ENCODE measurements at regions not wholly inside any gene's neighbourhood (a gene's known extent, or its start where the extent isn't known, plus 50 kb on each side); places are given as distances from the start of the nearest gene placed in this dataset.

DNA sequence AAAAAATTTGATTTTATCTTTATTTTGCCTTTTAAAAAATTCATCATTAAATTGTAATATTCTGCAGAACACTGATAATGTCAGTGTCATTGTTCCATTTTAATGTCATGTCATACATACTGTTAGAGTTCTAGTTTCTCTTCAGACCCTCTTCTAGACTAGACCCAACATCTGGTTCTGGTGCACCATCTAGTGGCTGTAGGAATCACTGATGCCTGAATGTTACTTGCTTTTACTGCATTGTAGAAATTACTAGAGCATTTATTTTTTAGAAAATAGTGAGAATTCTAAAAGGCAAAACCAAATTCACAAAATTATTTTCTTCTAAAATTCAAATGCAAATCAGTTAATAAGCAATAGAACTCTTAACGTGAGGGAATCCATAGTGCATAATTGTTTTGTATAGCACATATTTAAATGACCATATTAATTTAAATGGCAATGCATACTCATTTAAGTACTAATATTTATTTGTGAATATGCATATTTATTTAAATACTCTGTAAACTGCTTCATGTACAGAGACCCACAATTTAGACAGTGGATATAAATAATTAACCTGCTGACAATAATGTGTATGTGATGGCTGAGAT lies 425.7 kb downstream of the KLF12 start:
- H3K36me3 ChIP-seq (ENCODE audit: control insufficient read depth in 2 of 2, insufficient read depth in 1 of 2, low read length in 2 of 2), result peaks cover 0 to 24% of the 10 kb centered on the region in 2 experiments; a peak in 1 of 3 replicates
- ChIA-PET POLR2A (no interaction called here), CTCF (no interaction called here)
- H3K9me3 ChIP-seq (ENCODE audit: control insufficient read depth, insufficient read depth, low read depth, low read length), result no peaks in the 10 kb centered on the region
- no peak overlapping the region for H3K27ac ChIP-seq (ENCODE audit: extremely low read depth, low read depth, low read length)
- peak; percentile 85 for TF ChIP-seq ZNF664 (tag by site-specific recombination; IDR thresholded peaks at IDR 0.05)
- no peak for TF ChIP-seq ZSCAN18 (tag by site-specific recombination; IDR thresholded peaks at IDR 0.05)
- no peak for TF ChIP-seq PRDM2 (tag by site-specific recombination; IDR thresholded peaks at IDR 0.05; ENCODE audit: borderline replicate concordance)
- TF ChIP-seq ZNF580 (tag by site-specific recombination; IDR thresholded peaks at IDR 0.05), result no peak
- TF ChIP-seq ZNF654 (tag by site-specific recombination; IDR thresholded peaks at IDR 0.05; ENCODE audit: low read depth), result peak; percentile 72
- no peaks in the 10 kb centered on the region for H3K4me1 ChIP-seq (ENCODE audit: control insufficient read depth, insufficient read depth, low read length)
- no peak overlapping the region for H3K4me3 ChIP-seq (ENCODE audit: low read depth, low read length)

DNA sequence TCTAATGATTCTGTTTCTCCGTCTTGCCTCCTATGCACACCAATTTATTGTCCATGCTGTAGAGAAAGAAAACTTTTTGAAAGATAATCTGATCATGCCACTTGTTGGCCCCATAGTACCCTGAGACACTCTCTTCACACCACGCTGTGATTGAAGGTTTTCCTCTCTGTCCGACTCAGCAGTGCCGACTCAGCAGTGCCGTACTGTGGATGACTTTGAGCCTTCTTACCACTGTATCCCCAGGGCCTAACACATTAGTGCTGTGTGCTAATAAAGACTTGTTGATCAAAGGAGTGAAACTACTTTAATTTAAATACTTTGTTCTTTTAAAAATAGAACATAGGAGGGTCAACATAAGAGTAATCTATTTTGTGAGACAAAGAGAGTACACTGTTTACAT lies 429.6 kb downstream of the KLF12 start:
- no peak overlapping the region for H3K27ac ChIP-seq (ENCODE audit: extremely low read depth, low read depth, low read length)
- ChIA-PET POLR2A (no interaction called here), CTCF (interaction anchor here (0.7 kb wide), 1 partner anchor 1003 kb away, joined by 3 read pairs; no protein-coding TSS in a partner anchor)
- no peak for TF ChIP-seq ZNF391 (tag by site-specific recombination; IDR thresholded peaks at IDR 0.05; ENCODE audit: borderline replicate concordance, low read depth)
- TF ChIP-seq, protein P1, sequence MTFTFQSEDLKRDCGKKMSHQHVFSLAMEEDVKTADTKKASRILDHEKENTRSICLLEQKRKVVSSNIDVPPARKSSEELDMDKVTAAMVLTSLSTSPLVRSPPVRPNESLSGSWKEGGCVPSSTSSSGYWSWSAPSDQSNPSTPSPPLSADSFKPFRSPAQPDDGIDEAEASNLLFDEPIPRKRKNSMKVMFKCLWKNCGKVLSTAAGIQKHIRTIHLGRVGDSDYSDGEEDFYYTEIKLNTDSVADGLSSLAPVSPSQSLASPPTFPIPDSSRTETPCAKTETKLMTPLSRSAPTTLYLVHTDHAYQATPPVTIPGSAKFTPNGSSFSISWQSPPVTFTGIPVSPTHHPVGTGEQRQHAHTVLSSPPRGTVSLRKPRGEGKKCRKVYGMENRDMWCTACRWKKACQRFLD (tag by site-specific recombination; IDR thresholded peaks at IDR 0.05), result no peak
- TF ChIP-seq, protein P2, sequence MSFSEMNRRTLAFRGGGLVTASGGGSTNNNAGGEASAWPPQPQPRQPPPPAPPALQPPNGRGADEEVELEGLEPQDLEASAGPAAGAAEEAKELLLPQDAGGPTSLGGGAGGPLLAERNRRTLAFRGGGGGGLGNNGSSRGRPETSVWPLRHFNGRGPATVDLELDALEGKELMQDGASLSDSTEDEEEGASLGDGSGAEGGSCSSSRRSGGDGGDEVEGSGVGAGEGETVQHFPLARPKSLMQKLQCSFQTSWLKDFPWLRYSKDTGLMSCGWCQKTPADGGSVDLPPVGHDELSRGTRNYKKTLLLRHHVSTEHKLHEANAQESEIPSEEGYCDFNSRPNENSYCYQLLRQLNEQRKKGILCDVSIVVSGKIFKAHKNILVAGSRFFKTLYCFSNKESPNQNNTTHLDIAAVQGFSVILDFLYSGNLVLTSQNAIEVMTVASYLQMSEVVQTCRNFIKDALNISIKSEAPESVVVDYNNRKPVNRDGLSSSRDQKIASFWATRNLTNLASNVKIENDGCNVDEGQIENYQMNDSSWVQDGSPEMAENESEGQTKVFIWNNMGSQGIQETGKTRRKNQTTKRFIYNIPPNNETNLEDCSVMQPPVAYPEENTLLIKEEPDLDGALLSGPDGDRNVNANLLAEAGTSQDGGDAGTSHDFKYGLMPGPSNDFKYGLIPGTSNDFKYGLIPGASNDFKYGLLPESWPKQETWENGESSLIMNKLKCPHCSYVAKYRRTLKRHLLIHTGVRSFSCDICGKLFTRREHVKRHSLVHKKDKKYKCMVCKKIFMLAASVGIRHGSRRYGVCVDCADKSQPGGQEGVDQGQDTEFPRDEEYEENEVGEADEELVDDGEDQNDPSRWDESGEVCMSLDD (tag by site-specific recombination; IDR thresholded peaks at IDR 0.05), result no peak
- no peak for TF ChIP-seq ZNF843 (tag by site-specific recombination; IDR thresholded peaks at IDR 0.05)
- H3K36me3 ChIP-seq (ENCODE audit: control insufficient read depth in 2 of 2, insufficient read depth in 1 of 2, low read length in 2 of 2), result peaks cover 0 to 3% of the 10 kb centered on the region in 2 experiments; a peak in 1 of 3 replicates
- H3K4me1 ChIP-seq (ENCODE audit: control insufficient read depth, insufficient read depth, low read length), result no peaks in the 10 kb centered on the region
- no peaks in the 10 kb centered on the region for H3K9me3 ChIP-seq (ENCODE audit: control insufficient read depth, insufficient read depth, low read depth, low read length)
- no peak overlapping the region for H3K4me3 ChIP-seq (ENCODE audit: low read depth, low read length)

All from HEK293 (cell line).